NCI-H446 (cell line): ENCODE measurements at regions not wholly inside any gene's neighbourhood (a gene's known extent, or its start where the extent isn't known, plus 50 kb on each side); places are given as distances from the start of the nearest gene placed in this dataset.

Experiments used
- DNase-seq, 2 experiments: peaks; one replicate each; lab custom pipeline; 2025; lab: John Stamatoyannopoulos, UW

GRCh38 chr9:3732077-3733038, 206.6 kb upstream of the RFX3 start:
- peak; percentile 88 to 93 for DNase-seq

DNA sequence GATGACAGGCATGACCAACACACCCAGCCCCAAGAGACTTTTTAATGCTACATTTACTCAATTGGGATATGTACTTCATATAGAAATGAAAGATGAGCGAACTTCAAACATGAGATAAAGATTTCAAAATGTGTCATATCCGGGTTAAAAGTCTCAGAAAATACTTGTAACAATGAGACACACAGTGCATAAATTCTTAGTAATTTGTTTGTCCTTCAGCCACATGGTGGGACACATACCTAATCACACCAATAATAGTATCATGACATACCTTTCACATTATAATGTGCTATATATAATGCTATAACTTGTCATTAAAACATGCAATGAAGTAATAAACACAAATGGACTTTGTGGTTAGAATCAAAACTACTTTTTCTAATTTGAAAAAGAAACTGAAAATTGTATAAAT, 204.7 kb upstream of the RFX3 start:
- no peak for DNase-seq

DNA sequence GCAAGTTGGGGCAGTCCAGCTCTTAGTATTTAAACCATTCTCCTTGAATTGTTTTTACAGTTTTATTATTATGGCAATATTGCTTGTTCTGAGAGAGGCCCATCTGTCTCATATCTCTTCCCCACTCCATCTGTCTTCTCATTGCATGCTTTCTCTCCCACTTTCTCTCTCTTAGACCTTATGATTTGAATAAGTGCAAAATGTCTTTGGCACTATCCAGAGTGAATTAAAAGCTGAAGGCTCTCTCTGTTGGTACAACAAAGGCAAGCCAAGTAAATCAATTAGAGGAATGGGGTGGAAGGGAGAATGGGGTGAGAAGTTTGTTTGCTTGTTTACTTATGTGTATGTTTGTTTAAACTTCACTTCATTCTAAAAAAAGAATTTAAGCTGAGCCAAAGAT, 195.3 kb upstream of the RFX3 start:
- peak in 1 of 2 experiments; percentile 56 for DNase-seq

DNA sequence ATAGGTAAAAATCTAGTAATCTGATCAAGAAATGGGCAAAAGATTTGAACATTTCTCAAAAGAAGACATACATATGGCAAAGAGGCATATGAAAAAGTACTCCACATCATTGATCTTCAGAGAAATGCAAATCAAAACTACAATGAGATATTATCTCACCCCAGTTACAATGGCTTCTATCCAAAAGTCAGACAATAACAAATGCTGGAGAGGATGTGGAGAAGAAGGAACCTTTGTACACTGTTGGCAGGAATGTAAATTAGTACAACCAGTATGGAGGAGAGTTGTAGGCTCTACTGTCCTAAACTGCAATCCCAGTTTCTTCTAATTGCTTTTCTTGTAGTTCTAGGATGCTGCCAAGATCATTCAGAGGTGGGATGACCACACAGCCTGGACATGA, 193.5 kb upstream of the RFX3 start:
- no peak for DNase-seq

GRCh38 chr9:3716415-3716814, 190.6 kb upstream of the RFX3 start:
- DNase-seq = no peak

DNA sequence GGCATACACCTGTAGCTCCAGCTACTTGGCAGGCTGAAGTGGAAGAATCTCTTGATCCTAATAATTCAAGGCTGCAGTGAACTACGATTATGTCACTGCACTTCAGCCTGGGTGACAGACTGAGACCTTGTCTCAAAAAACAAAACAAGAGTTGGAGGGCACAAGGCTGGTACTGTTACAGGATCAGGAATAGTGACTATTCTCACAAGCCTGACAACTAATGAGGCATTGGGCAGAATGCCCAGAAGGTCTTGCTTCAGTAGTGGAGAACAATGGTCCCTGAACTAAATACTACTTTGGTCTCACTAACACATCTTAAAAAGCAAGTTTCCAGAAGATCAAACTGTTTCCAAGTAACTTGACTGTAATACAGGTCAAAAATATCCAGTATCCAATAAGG, 182.9 kb upstream of the RFX3 start:
- DNase-seq = peak; percentile 90 to 97

DNA sequence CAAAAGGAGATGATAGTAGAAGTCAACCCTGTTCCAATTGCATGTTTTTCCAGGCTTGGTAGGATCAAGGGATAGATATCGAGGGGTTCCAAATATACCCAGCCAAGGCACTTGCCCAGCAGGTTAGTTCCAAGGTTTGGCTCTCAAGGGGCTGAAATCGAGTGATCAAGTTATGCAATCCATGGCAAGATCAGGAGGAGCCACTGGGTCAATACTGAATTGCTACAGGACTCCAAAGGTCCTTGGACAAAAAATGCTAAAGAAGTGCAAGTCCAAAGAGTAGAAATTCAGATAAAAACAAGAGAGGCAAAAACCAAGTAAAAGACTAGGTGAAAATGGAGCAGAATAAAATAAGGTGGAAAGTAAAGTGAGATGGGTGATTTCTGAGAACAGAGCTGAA, 179.1 kb upstream of the RFX3 start:
- no peak for DNase-seq

DNA sequence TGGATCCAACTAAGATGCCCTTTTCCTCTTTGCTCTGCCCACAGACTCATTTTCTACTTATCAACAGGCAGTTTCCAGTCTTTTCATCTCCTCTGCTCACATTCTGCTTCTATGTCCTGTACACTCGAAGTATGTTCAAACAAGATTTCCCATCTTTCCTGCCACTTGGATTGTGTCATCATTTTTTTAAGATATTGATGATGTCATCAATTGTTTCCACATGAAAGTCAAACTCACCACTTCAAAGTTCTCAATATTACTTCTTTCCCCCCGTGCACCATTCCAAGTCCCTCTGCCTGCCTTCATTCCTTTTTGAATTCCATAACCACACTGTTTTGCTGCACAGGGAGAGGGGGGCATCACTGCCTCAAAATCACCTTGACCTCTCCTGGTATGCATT, 175.0 kb upstream of the RFX3 start:
- no peak for DNase-seq

DNA sequence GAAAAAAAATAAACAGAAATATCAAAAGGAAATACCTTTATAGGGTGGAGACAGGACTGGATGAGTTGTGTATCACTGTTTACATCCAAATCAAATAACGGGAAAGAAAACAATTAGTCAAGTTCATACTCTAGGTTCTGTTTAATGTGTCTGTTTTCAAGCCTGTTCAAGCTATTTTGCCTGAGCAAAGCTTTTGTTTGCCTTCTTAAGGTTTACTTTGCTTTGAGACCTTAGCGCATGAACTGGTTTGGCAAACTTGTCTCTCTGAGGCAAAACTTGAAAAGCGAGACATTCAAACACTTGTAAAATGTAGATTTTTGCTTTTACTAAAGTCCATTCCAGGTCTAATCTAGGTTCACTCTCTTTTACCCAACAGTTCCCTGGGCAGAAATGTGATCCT, 174.1 kb upstream of the RFX3 start:
- no peak for DNase-seq

DNA sequence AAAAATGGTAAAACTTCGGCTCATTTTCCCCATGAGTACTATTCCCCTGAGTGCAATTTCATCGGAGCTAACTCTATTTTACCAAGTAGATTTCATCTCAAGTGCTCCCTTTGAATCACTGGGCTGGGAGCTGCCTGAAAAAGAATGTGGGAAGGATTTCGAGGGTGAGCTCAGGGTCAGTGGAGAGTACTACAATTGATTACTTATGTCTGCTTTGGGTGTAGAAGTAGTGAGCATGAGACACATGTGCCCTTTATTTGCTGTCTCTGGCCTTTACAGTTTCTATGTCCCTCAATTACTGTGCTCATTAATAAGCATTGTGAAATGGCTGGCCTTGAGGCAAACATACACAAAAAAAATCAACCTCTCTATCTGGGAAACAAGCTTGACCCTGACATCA, 172.7 kb upstream of the RFX3 start:
- DNase-seq = no peak

DNA sequence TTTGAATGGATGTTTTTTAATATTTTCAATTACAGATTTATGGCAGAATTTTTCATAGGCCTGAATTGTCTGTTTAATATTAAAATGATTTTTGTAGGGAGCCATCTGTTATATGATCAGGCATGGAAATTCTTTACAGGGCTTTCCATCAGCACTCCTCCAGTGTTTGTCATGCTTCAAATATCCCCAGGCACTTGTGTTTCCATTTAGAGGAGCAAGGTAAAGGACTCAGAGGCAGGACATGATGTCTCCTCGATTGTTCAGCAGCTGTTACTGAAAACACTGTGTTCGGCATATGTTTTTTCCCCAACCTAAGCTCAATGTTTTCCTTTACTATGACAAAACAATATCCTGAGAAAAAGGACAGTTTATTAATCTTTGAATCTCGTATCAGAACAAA, 172.3 kb upstream of the RFX3 start:
- no peak for DNase-seq

GRCh38 chr9:3696368-3696767, 170.6 kb upstream of the RFX3 start:
- DNase-seq = no peak

- no peak for DNase-seq
These were observed 166.8 kb upstream of the RFX3 start for GRCh38 chr9:3692606-3693005.

DNA sequence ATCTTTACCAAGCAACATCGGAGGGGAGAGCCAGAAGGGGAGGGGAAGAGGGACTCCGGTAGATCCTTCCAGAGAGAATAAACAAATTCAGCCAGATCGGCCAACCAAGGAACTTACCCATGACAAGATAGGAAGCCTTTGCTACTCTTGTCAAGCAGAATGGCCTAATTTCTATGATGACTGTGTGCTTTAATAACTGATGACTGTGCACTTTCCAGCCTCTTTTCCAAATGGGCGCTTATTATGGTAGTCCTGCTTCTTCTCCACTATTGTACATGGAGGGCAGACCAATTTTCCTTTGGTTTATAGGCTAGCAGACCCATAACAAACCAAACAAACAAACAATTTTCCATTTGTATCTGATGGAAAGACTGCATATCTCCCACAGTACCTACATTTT, 163.8 kb upstream of the RFX3 start:
- no peak for DNase-seq

- DNase-seq = no peak
These were observed 161.3 kb upstream of the RFX3 start for GRCh38 chr9:3687145-3687544.

GRCh38 chr9:3682186-3682585, 156.4 kb upstream of the RFX3 start:
- no peak for DNase-seq

DNA sequence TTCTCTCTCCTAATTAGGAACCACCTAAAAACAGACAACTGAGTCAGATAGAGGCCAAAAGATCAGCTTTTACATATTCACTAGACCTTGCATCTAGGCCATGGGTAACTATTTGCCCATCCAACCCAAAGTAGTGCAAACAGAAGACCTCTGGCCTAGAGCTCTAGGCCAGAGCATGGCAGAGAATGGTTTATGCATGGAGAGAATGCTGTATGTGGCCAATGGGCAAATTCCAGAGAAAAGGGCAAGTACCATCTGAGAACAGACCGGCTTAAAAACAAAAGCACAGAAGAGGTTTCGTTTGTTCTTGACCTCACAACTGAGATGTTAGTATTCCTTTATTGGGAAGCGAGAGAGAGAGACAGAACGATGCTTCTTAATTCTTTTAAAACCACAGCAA, 151.7 kb upstream of the RFX3 start:
- DNase-seq = no peak

DNA sequence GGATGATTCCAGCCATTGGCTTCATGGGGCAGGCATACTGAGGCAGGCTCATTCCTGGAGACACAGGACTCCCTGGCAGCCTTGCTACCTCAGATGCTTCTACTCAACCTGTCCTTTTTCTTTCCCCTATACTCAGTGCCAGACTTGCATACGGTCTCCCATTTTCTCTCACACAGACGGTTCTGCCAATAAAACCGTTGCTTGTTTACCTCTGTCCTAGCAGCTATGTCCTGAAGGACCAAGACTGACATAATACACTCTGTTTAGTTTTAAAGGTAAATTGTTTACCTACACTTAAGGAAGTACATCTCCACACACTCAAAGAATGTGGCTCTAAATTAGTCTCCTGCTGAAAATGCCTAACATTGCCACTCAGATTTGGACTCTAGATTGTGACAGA, 151.0 kb upstream of the RFX3 start:
- DNase-seq = no peak

DNA sequence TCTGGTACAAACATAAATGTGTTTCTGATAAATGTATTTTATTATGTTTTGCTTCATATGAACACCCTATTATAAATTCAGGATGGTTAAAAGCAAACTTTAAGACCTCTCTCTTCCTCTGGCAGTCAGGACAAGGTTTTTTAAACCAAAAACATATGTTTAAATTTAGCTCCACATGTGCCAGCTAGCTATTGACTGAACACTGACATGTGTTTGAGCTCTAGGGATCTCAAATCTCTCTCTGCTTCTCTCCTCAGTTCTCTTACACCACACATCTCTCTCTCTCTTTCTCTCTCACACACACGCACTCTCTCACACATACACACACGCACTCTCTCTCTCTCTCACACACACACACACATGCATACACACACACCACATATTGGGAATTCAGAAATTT, 150.1 kb upstream of the RFX3 start:
- DNase-seq = no peak

GRCh38 chr9:3674561-3674960, 148.8 kb upstream of the RFX3 start:
- DNase-seq = no peak

- DNase-seq = no peak
These were observed 146.6 kb upstream of the RFX3 start for GRCh38 chr9:3672399-3672798.

DNA sequence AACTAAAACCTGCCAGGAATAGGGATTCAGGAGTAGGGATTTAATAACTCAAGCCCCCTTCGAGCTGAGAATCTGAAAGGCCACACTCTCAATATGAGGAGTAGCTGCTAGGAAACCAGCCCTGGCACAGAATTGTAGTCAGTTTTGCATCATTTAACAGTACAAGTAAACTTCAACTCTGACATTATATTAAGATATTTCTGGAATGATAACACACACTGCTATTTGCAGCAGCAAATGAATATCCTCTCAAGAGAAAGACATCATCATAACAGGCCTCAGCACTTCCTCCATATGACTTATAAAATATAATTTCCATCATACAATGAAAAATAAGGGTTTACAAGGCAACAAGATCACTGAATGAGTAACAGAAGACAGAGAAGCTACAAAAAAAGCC, 138.2 kb upstream of the RFX3 start:
- no peak for DNase-seq

- DNase-seq = no peak
These were observed 136.9 kb upstream of the RFX3 start for GRCh38 chr9:3662671-3663070.

DNA sequence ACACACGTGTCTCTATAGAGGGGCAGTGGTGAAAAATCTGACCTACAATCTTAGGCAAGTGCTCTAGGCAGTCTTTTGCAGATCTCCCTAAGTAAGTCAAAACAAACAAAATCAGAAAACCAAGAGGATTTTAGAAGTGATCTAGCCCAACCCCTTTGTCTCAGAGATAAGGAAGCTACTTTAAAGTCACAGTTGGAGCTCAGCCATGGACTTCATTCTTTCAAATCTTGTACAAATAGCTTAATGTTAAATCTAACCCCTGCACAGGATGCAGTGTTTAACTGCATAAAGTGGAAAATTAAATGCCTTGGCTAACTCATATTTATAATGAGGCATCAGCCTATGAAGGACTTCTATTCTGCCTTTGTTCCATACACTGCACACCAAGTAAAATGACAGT, 135.1 kb upstream of the RFX3 start:
- no peak for DNase-seq
